ENCODE measurements at regions not wholly inside any gene's neighbourhood (a gene's known extent, or its start where the extent isn't known, plus 50 kb on each side); places are given as distances from the start of the nearest gene placed in this dataset.
"Not testable (repeated sequence)": the region's sequence is repeated elsewhere in the genome, so short reads cannot be mapped to it uniquely, and the experiment has no call there.

DNA sequence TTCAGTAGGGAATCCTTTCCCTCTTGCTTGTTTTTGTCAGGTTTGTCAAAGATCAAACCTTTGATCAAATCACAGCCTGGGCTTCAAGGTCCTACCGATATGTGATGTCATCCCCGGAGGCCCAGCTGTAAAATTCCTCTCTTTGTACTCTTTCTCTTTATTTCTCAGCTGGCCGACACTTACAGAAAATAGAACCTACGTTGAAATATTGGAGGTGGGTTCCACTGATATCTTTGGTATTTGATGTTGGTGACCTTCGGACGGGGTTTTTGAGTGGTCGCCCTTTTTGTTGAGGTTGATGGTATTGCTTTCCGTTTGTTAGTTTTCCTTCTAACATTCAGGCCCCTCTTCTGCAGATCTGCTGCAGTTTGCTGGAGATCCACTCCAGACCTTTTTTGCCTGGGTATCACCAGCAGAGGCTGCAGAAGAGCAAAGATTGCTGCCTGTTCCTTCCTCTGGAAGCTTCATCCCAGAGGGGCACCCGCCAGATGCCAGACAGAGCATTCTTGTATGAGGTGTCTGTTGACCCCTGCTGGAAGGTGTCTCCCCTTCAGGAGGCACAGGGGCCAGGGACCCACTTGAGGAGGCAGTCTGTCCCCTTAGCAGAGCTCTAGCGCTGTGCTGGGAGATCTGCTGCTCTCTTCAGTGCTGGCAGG, 316.3 kb downstream of the MAN2A1 start:
- TF ChIP-seq, protein P1, sequence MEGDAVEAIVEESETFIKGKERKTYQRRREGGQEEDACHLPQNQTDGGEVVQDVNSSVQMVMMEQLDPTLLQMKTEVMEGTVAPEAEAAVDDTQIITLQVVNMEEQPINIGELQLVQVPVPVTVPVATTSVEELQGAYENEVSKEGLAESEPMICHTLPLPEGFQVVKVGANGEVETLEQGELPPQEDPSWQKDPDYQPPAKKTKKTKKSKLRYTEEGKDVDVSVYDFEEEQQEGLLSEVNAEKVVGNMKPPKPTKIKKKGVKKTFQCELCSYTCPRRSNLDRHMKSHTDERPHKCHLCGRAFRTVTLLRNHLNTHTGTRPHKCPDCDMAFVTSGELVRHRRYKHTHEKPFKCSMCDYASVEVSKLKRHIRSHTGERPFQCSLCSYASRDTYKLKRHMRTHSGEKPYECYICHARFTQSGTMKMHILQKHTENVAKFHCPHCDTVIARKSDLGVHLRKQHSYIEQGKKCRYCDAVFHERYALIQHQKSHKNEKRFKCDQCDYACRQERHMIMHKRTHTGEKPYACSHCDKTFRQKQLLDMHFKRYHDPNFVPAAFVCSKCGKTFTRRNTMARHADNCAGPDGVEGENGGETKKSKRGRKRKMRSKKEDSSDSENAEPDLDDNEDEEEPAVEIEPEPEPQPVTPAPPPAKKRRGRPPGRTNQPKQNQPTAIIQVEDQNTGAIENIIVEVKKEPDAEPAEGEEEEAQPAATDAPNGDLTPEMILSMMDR (IDR thresholded peaks at IDR 0.05 in 4 of 5, conservative IDR thresholded peaks at IDR 0.05 in 1 of 5): not testable (repeated sequence)
- TF ChIP-seq POLR2A (IDR thresholded peaks at IDR 0.05): not testable (repeated sequence)
